ENCODE measurements at regions not wholly inside any gene's neighbourhood (a gene's known extent, or its start where the extent isn't known, plus 50 kb on each side); places are given as distances from the start of the nearest gene placed in this dataset.
"Not testable (repeated sequence)": the region's sequence is repeated elsewhere in the genome, so short reads cannot be mapped to it uniquely, and the experiment has no call there.

- H3K4me3 Mint-ChIP-seq = no peak overlapping the region
- no peak overlapping the region for H3K27ac Mint-ChIP-seq
- DNase-seq = no peak
- no peaks in the 10 kb centered on the region for H3K9me3 Mint-ChIP-seq (ENCODE audit: low read depth)
- POLR2A ChIA-PET = no interaction called here
- intact Hi-C loops (cut with DNase I, micrococcal nuclease) = no loop called here
- H3K27me3 Mint-ChIP-seq = peaks cover 8% of the 10 kb centered on the region
- H3K4me1 Mint-ChIP-seq = no peaks in the 10 kb centered on the region
- CTCF ChIA-PET = no interaction called here
- ATAC-seq = no peak
- H3K36me3 Mint-ChIP-seq (ENCODE audit: low read depth) = no peaks in the 10 kb centered on the region
Observed at GRCh38 chr5:173408946-173409345, 80.7 kb upstream of the STC2 start.

- intact Hi-C loops (cut with DNase I, micrococcal nuclease) = no loop called here
- no peaks in the 10 kb centered on the region for H3K36me3 Mint-ChIP-seq (ENCODE audit: low read depth)
- no peak overlapping the region for H3K27ac Mint-ChIP-seq
- peaks cover 4% of the 10 kb centered on the region for H3K9me3 Mint-ChIP-seq (ENCODE audit: low read depth)
- ATAC-seq (no peak), DNase-seq (no peak)
- no peak overlapping the region for H3K4me3 Mint-ChIP-seq
- peaks cover 4% of the 10 kb centered on the region for H3K27me3 Mint-ChIP-seq
- ChIA-PET CTCF (no interaction called here), POLR2A (no interaction called here)
- no peaks in the 10 kb centered on the region for H3K4me1 Mint-ChIP-seq
Observed at GRCh38 chr5:173399851-173400250, 71.6 kb upstream of the STC2 start.

GRCh38 chr5:173397516-173397915, 69.3 kb upstream of the STC2 start:
- peaks cover 6% of the 10 kb centered on the region for H3K9me3 Mint-ChIP-seq (ENCODE audit: low read depth)
- ATAC-seq (no peak), DNase-seq (no peak)
- no peak overlapping the region for H3K4me3 Mint-ChIP-seq
- ChIA-PET POLR2A (no interaction called here), CTCF (interaction anchor here (0.7 kb wide), 1 partner anchor 169 kb away, joined by 3 read pairs; no protein-coding TSS in a partner anchor)
- H3K4me1 Mint-ChIP-seq = no peaks in the 10 kb centered on the region
- H3K27me3 Mint-ChIP-seq = peaks cover 7% of the 10 kb centered on the region
- no peaks in the 10 kb centered on the region for H3K36me3 Mint-ChIP-seq (ENCODE audit: low read depth)
- intact Hi-C loops (cut with DNase I, micrococcal nuclease) = no loop called here
- no peak overlapping the region for H3K27ac Mint-ChIP-seq

- intact Hi-C loops (cut with DNase I, micrococcal nuclease) = no loop called here
- H3K9me3 Mint-ChIP-seq (ENCODE audit: low read depth) = peaks cover 5% of the 10 kb centered on the region
- H3K4me3 Mint-ChIP-seq = no peak overlapping the region
- H3K27me3 Mint-ChIP-seq = peaks cover 7% of the 10 kb centered on the region
- DNase-seq = no peak
- no peaks in the 10 kb centered on the region for H3K4me1 Mint-ChIP-seq
- no peak for ATAC-seq
- H3K27ac Mint-ChIP-seq = no peak overlapping the region
- CTCF ChIA-PET = interaction anchor here (0.6 to 0.8 kb wide), 4 partner anchors 14 to 652 kb away, joined by 3 to 5 read pairs (median 3); no protein-coding TSS in a partner anchor
- POLR2A ChIA-PET = no interaction called here
- H3K36me3 Mint-ChIP-seq (ENCODE audit: low read depth) = no peaks in the 10 kb centered on the region
Observed at GRCh38 chr5:173396311-173396993, 68.2 kb upstream of the STC2 start.

- POLR2A ChIA-PET = interaction anchor here (0.5 kb wide), 1 partner anchor 265 kb away, joined by 3 read pairs; no protein-coding TSS in a partner anchor
Observed at GRCh38 chr5:173395933-173396308, 67.7 kb upstream of the STC2 start.

GRCh38 chr5:173395257-173395932, 67.2 kb upstream of the STC2 start:
- no peak for ATAC-seq
- peaks cover 5% of the 10 kb centered on the region for H3K9me3 Mint-ChIP-seq (ENCODE audit: low read depth)
- H3K27me3 Mint-ChIP-seq = peaks cover 9% of the 10 kb centered on the region
- no peaks in the 10 kb centered on the region for H3K36me3 Mint-ChIP-seq (ENCODE audit: low read depth)
- no peaks in the 10 kb centered on the region for H3K4me1 Mint-ChIP-seq
- H3K27ac Mint-ChIP-seq = no peak overlapping the region
- no peak for DNase-seq
- CTCF ChIA-PET = no interaction called here
- no peak overlapping the region for H3K4me3 Mint-ChIP-seq
- intact Hi-C loops (cut with DNase I, micrococcal nuclease) = no loop called here
- POLR2A ChIA-PET = interaction anchor here (0.5 kb wide), 1 partner anchor 264 kb away, joined by 3 read pairs; no protein-coding TSS in a partner anchor

More at GRCh38 chr5:173395933-173396308, 67.7 kb upstream of the STC2 start:
- CTCF ChIA-PET = interaction anchor here (0.6 to 0.8 kb wide), 3 partner anchors 14 to 554 kb away, joined by 3 to 5 read pairs (median 3); no protein-coding TSS in a partner anchor
- no peak for ATAC-seq
- peaks cover 5% of the 10 kb centered on the region for H3K9me3 Mint-ChIP-seq (ENCODE audit: low read depth)
- no peak overlapping the region for H3K4me3 Mint-ChIP-seq
- peaks cover 7% of the 10 kb centered on the region for H3K27me3 Mint-ChIP-seq
- no peaks in the 10 kb centered on the region for H3K4me1 Mint-ChIP-seq
- DNase-seq = no peak
- intact Hi-C loops (cut with DNase I, micrococcal nuclease) = no loop called here
- H3K27ac Mint-ChIP-seq = no peak overlapping the region
- H3K36me3 Mint-ChIP-seq (ENCODE audit: low read depth) = no peaks in the 10 kb centered on the region

GRCh38 chr5:173394701-173395100, 66.5 kb upstream of the STC2 start:
- Mint-ChIP-seq H3K9me3 (ENCODE audit: low read depth) (peaks cover 5% of the 10 kb centered on the region), H3K4me3 (no peak overlapping the region), H3K27me3 (peaks cover 12% of the 10 kb centered on the region), H3K36me3 (ENCODE audit: low read depth) (no peaks in the 10 kb centered on the region), H3K4me1 (no peaks in the 10 kb centered on the region), H3K27ac (no peak overlapping the region)
- intact Hi-C loops (cut with DNase I, micrococcal nuclease) = no loop called here
- ChIA-PET CTCF (no interaction called here), POLR2A (no interaction called here)
- DNase-seq (no peak), ATAC-seq (no peak)

- intact Hi-C loops (cut with DNase I, micrococcal nuclease) = no loop called here
- Mint-ChIP-seq H3K9me3 (ENCODE audit: low read depth) (peaks cover 5% of the 10 kb centered on the region), H3K27ac (no peak overlapping the region), H3K4me1 (no peaks in the 10 kb centered on the region), H3K36me3 (ENCODE audit: low read depth) (no peaks in the 10 kb centered on the region), H3K4me3 (no peak overlapping the region), H3K27me3 (peaks cover 10% of the 10 kb centered on the region)
- DNase-seq (no peak), ATAC-seq (no peak)
- POLR2A ChIA-PET = no interaction called here
- CTCF ChIA-PET = no interaction called here
Observed at GRCh38 chr5:173392172-173392571, 64.0 kb upstream of the STC2 start.

- no peaks in the 10 kb centered on the region for H3K36me3 Mint-ChIP-seq (ENCODE audit: low read depth)
- peaks cover 5% of the 10 kb centered on the region for H3K9me3 Mint-ChIP-seq (ENCODE audit: low read depth)
- ChIA-PET POLR2A (no interaction called here), CTCF (no interaction called here)
- DNase-seq (no peak), ATAC-seq (no peak)
- H3K27ac Mint-ChIP-seq = no peak overlapping the region
- no peaks in the 10 kb centered on the region for H3K4me1 Mint-ChIP-seq
- H3K4me3 Mint-ChIP-seq = no peak overlapping the region
- intact Hi-C loops (cut with DNase I, micrococcal nuclease) = no loop called here
- H3K27me3 Mint-ChIP-seq = peaks cover 10% of the 10 kb centered on the region
Observed at GRCh38 chr5:173391031-173391430, 62.8 kb upstream of the STC2 start.

- intact Hi-C loops (cut with DNase I, micrococcal nuclease); H3K9me3 Mint-ChIP-seq (ENCODE audit: low read depth); H3K27ac Mint-ChIP-seq; H3K4me1 Mint-ChIP-seq; ATAC-seq; POLR2A ChIA-PET; H3K4me3 Mint-ChIP-seq; H3K36me3 Mint-ChIP-seq (ENCODE audit: low read depth); DNase-seq: not testable (repeated sequence)
- CTCF ChIA-PET = interaction anchor here (0.6 kb wide), 1 partner anchor 377 kb away, joined by 3 read pairs; no protein-coding TSS in a partner anchor
- peaks cover 11% of the 10 kb centered on the region for H3K27me3 Mint-ChIP-seq
Observed at GRCh38 chr5:173387293-173387692, 59.1 kb upstream of the STC2 start.

- DNase-seq = no peak
- CTCF ChIA-PET = no interaction called here
Observed at GRCh38 chr5:173385832-173386360, 57.7 kb upstream of the STC2 start.

GRCh38 chr5:173383711-173384110, 55.5 kb upstream of the STC2 start:
- Mint-ChIP-seq H3K4me1 (no peaks in the 10 kb centered on the region), H3K4me3 (no peak overlapping the region), H3K9me3 (ENCODE audit: low read depth) (peaks cover 2% of the 10 kb centered on the region), H3K27me3 (peaks cover 6% of the 10 kb centered on the region), H3K36me3 (ENCODE audit: low read depth) (no peaks in the 10 kb centered on the region), H3K27ac (no peak overlapping the region)
- ChIA-PET POLR2A (no interaction called here), CTCF (no interaction called here)
- intact Hi-C loops (cut with DNase I, micrococcal nuclease) = no loop called here
- ATAC-seq (no peak), DNase-seq (no peak)

More at GRCh38 chr5:173385832-173386360, 57.7 kb upstream of the STC2 start:
- no peak for ATAC-seq
- Mint-ChIP-seq H3K9me3 (ENCODE audit: low read depth) (no peaks in the 10 kb centered on the region), H3K4me1 (no peaks in the 10 kb centered on the region), H3K27ac (no peak overlapping the region), H3K27me3 (peaks cover 13% of the 10 kb centered on the region), H3K36me3 (ENCODE audit: low read depth) (no peaks in the 10 kb centered on the region), H3K4me3 (no peak overlapping the region)
- POLR2A ChIA-PET = no interaction called here
- intact Hi-C loops (cut with DNase I, micrococcal nuclease) = no loop called here
